ENCODE measurements at regions not wholly inside any gene's neighbourhood (a gene's known extent, or its start where the extent isn't known, plus 50 kb on each side); places are given as distances from the start of the nearest gene placed in this dataset.

- no peaks in the 10 kb centered on the region for H3F3A ChIP-seq (ENCODE audit: control insufficient read depth, insufficient read depth)
- H3K9me3 ChIP-seq (ENCODE audit: control insufficient read depth, insufficient read depth, low read length) = no peaks in the 10 kb centered on the region
- H4K20me1 ChIP-seq (ENCODE audit: control insufficient read depth, insufficient read depth, low read depth, low read length) = no peaks in the 10 kb centered on the region
- H3K27ac ChIP-seq (ENCODE audit: low read depth, low read length) = no peak overlapping the region
- TF ChIP-seq, protein P1, sequence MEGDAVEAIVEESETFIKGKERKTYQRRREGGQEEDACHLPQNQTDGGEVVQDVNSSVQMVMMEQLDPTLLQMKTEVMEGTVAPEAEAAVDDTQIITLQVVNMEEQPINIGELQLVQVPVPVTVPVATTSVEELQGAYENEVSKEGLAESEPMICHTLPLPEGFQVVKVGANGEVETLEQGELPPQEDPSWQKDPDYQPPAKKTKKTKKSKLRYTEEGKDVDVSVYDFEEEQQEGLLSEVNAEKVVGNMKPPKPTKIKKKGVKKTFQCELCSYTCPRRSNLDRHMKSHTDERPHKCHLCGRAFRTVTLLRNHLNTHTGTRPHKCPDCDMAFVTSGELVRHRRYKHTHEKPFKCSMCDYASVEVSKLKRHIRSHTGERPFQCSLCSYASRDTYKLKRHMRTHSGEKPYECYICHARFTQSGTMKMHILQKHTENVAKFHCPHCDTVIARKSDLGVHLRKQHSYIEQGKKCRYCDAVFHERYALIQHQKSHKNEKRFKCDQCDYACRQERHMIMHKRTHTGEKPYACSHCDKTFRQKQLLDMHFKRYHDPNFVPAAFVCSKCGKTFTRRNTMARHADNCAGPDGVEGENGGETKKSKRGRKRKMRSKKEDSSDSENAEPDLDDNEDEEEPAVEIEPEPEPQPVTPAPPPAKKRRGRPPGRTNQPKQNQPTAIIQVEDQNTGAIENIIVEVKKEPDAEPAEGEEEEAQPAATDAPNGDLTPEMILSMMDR (IDR thresholded peaks at IDR 0.05; ENCODE audit: low read depth, low read length, poor library complexity, severe bottlenecking) = no peak
- no peak for TF ChIP-seq EZH2phosphoT487 (IDR thresholded peaks at IDR 0.05; ENCODE audit: borderline replicate concordance, low read length)
- H3K9me2 ChIP-seq (replicated peaks; ENCODE audit: control insufficient read depth, low read length) = no peaks in the 10 kb centered on the region
- H3K79me2 ChIP-seq (ENCODE audit: control insufficient read depth, low read length) = no peaks in the 10 kb centered on the region
- no peaks in the 10 kb centered on the region for H3K27me3 ChIP-seq (ENCODE audit: control insufficient read depth, low read length)
- H3K4me1 ChIP-seq (ENCODE audit: control insufficient read depth, low read length) = no peaks in the 10 kb centered on the region
- no peak overlapping the region for H3K4me2 ChIP-seq (ENCODE audit: low read length)
- no peaks in the 10 kb centered on the region for H3K36me3 ChIP-seq (ENCODE audit: control insufficient read depth, low read length)
- no peak overlapping the region for H3K4me3 ChIP-seq (ENCODE audit: low read length)
Measured at GRCh38 chr14:44297437-44297836, 209.6 kb downstream of the FSCB start.

GRCh38 chr14:44291366-44291915 lies 215.6 kb downstream of the FSCB start:
- no peaks in the 10 kb centered on the region for H3K4me1 ChIP-seq (ENCODE audit: control insufficient read depth, low read length)
- no peaks in the 10 kb centered on the region for H3K79me2 ChIP-seq (ENCODE audit: control insufficient read depth, low read length)
- no peaks in the 10 kb centered on the region for H3K9me3 ChIP-seq (ENCODE audit: control insufficient read depth, insufficient read depth, low read length)
- no peaks in the 10 kb centered on the region for H3K9me2 ChIP-seq (replicated peaks; ENCODE audit: control insufficient read depth, low read length)
- no peak overlapping the region for H3K4me3 ChIP-seq (ENCODE audit: low read length)
- H3K27me3 ChIP-seq (ENCODE audit: control insufficient read depth, low read length) = no peaks in the 10 kb centered on the region
- H3K4me2 ChIP-seq (ENCODE audit: low read length) = no peak overlapping the region
- no peak overlapping the region for H3K27ac ChIP-seq (ENCODE audit: low read depth, low read length)
- H3F3A ChIP-seq (ENCODE audit: control insufficient read depth, insufficient read depth) = no peaks in the 10 kb centered on the region
- TF ChIP-seq, protein P1 (IDR thresholded peaks at IDR 0.05; ENCODE audit: low read depth, low read length, poor library complexity, severe bottlenecking) = no peak
- no peak for TF ChIP-seq EZH2phosphoT487 (IDR thresholded peaks at IDR 0.05; ENCODE audit: borderline replicate concordance, low read length)
- H4K20me1 ChIP-seq (ENCODE audit: control insufficient read depth, insufficient read depth, low read depth, low read length) = no peaks in the 10 kb centered on the region
- H3K36me3 ChIP-seq (ENCODE audit: control insufficient read depth, low read length) = no peaks in the 10 kb centered on the region

- no peak overlapping the region for H3K4me2 ChIP-seq (ENCODE audit: low read length)
- no peak overlapping the region for H3K4me3 ChIP-seq (ENCODE audit: low read length)
- no peak overlapping the region for H3K27ac ChIP-seq (ENCODE audit: low read depth, low read length)
- no peaks in the 10 kb centered on the region for H3F3A ChIP-seq (ENCODE audit: control insufficient read depth, insufficient read depth)
- H4K20me1 ChIP-seq (ENCODE audit: control insufficient read depth, insufficient read depth, low read depth, low read length) = no peaks in the 10 kb centered on the region
- H3K27me3 ChIP-seq (ENCODE audit: control insufficient read depth, low read length) = no peaks in the 10 kb centered on the region
- no peaks in the 10 kb centered on the region for H3K9me2 ChIP-seq (replicated peaks; ENCODE audit: control insufficient read depth, low read length)
- no peak for TF ChIP-seq EZH2phosphoT487 (IDR thresholded peaks at IDR 0.05; ENCODE audit: borderline replicate concordance, low read length)
- TF ChIP-seq, protein P1 (IDR thresholded peaks at IDR 0.05; ENCODE audit: low read depth, low read length, poor library complexity, severe bottlenecking) = no peak
- H3K79me2 ChIP-seq (ENCODE audit: control insufficient read depth, low read length) = no peaks in the 10 kb centered on the region
- H3K4me1 ChIP-seq (ENCODE audit: control insufficient read depth, low read length) = no peaks in the 10 kb centered on the region
- no peaks in the 10 kb centered on the region for H3K36me3 ChIP-seq (ENCODE audit: control insufficient read depth, low read length)
- no peaks in the 10 kb centered on the region for H3K9me3 ChIP-seq (ENCODE audit: control insufficient read depth, insufficient read depth, low read length)
Measured at GRCh38 chr14:44287858-44288257, 219.2 kb downstream of the FSCB start.
